DMS153 treated with DMSO at 0.1 percent for 48 hours (cell line): ENCODE measurements at regions not wholly inside any gene's neighbourhood (a gene's known extent, or its start where the extent isn't known, plus 50 kb on each side); places are given as distances from the start of the nearest gene placed in this dataset.
"Not testable (repeated sequence)": the region's sequence is repeated elsewhere in the genome, so short reads cannot be mapped to it uniquely, and the experiment has no call there.

ENCODE experiments used
- DNase-seq: peaks from one replicate; lab custom pipeline; 2025; ENCODE audit not compliant: unreplicated experiment; lab: John Stamatoyannopoulos, UW

DNA sequence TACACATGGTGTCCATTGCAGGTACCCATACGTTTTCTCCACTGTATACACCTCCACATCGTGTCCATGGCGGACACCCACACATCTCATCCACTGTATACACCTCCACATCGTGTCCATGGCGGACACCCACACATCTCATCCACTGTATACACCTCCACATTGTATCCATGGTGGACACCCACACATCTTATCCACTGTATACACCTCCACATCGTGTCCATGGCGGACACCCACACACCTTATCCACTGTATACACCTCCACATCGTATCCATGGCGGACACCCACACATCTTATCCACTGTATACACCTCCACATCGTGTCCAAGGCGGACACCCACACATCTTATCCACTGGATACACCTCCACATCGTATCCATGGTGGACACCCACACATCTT lies 50.4 kb upstream of the TTC34 start:
- not testable (repeated sequence) for DNase-seq

DNA sequence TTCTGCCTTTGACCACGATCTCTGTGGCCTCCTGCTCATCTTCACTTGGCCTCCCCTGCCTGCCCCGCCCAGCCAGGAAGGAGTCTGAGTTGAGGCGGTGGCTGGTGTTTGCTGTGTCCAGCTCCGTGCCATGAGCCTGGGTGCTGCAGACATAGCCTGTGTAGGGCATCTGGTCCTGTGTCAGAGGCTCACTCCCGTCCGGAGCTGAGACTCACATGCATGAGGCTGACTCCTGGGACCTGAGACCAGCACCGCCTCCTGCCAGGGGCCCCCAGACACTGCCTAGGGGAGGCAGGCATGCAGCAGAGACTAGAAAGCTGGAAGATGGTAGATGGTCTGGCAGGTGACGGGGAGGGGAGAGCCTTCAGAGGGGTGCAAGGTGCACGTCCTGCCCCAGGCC lies 52.2 kb upstream of the TTC34 start:
- DNase-seq, result no peak

DNA sequence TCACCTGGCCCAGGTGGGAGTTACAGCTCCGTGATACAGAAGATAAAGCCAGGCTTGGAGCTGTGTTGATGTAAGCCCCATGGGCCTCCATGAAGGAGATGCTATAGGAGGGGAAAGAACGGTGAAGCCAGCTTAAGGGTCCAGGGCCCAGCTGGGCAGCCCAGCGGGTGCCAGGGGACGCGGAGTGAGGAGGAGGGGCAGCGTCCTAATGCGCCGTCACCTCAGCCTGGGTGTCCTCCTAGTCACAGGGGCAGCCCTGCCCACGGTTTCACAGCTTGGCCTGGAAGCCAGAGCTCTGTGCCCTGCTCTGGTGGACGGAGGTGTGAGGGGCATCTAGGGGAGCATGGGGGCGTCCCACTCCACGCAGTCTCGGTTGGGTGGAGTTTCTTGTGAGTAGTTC lies 52.7 kb upstream of the TTC34 start:
- DNase-seq, result no peak

DNA sequence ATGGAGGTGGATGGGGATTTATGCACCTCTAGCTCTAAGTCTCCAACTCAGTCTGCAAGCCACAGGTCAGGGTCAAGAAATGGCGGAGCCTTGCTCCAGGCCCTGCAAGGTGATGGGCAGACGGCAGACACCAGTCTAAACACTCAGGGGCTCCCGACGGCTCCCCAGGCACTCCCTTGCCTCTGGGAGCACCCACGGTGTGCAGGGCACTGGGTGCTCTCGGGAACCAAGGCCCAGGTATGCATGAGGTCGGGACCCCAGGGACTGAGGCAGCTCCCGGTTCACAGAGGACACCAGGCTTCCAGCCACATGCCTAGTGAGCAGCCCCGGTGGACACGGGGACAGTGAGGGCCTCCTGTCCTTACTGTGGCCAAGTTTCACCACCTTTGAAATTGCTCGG lies 53.1 kb upstream of the TTC34 start:
- no peak for DNase-seq

DNA sequence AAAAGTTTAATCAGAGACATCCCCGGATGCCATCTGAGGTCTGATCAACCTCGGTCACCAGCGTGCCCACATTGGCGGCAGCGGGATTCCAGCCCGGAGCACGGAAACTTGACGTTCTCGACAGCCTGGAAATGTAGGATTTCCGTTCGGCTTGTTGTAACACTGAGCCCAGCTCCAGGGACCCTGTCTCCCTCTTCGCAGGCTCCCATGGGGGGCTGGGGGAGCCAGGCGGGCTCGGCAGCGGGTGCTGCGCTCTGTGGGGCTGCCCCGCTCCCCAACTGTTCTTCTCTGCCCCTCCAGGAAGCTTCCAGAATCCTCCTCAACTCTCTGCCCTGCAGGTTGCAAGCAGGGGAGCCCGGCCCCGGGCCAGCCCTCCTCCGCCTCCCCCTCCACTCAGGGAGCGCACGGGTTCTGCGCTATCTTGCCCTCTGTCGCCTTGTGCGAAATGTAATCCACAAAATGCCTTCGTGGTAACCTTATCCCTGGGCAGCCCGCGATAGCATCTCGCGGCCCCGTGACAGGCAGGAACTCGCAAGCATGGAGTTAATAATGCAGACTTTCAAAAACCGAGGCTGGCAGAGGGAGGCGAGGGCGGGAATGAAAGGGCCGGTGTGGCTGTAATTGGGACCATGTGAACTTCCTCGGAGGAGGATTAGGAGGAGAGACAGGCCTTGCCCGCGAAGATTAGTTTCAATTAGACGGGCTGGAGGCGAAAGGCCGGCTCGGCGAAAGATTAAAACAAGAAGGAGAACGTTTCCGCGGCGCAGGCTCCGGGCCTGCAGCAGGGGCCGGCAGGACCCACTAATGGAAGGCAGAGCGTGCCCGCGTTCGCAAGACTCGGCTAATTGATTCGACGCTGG lies 53.9 kb upstream of the TTC34 start:
- no peak for DNase-seq

DNA sequence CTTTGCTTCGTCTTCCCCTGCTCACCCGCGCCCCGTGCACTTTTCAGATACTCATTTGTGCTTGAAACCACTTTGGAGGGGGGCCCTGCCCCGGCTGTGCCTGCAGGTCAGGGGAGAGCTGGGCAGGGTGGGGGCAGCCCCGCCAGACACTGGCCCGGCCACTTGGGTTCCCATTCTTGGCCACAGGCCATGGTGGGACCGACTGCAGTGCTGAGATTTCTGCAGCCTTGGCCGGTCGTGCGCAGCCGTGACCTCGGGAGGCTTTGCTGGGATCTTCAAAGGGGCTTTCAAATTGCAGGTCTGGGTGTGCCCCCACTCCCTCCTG lies 54.5 kb upstream of the TTC34 start:
- no peak for DNase-seq

DNA sequence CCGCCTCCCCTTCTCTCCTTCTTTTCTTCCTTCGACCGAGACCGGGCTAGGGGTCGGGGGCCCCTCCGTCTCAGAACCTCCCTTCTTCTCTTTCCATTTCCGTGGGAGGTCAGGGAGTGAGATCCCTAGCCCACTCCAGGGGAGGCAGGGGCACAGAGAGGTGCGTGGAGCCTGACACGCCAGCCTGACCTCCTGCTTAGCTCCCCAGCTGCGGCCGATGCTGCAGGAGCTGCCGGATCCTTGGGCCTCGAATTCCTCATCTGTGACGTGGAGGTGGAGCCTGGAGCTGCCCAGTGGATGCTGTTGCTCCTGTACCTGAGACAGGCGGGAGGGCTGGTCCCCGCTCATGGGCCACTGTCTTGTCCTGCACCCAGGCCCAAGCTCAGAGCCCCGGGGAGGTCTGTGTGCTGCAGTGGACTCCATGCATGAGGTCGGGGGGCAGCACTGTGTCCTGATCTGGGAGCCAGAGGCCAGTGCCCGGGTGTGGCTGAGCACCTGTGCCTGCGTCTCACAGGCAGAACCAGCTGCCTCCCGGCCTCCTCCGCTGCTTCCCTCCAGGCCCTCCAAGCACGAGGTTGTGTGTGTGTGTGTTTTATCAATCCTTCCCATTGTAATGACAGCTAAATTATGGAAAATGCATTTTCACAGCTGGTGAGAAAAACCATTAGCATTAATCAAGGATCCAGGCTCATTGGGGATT lies 55.3 kb upstream of the TTC34 start:
- no peak for DNase-seq

DNA sequence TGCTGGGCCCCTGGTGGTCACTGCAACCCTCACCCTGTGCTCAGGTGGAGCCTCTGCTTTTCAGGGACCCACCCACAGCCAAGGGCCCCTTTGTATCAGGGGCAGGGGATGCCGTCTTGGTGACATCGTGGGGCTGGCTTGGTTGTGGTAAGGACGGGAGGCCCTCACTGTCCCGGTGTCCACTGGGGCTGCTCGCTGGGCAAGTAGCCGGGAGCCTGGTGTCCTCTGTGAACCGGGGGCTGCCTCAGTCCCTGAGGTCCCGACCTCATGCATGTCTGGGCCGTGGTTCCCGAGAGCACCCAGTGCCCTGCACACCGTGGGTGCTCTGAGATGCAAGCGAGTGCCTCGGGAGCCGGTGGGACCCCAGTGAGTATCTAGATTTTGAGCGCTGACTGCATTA lies 56.0 kb upstream of the TTC34 start:
- DNase-seq, result no peak

DNA sequence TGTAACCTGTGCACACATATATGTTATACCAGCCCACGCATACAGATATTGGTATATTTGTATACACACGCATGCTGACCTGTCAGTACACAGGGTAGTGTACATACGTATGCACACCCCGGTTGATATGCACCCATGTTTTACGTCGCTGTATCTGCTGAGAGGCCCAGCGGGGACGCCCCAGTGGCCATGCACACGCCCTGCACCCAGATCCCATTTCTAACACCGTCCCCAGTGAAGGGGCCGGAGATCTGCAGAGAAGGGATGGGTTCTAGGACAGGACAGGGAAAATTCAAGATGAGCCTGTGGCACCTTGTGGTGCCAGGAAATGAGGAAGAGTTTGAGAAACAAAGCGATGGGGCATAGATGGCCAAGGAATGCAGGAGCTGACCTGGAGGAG lies 57.2 kb upstream of the TTC34 start:
- DNase-seq, result no peak

DNA sequence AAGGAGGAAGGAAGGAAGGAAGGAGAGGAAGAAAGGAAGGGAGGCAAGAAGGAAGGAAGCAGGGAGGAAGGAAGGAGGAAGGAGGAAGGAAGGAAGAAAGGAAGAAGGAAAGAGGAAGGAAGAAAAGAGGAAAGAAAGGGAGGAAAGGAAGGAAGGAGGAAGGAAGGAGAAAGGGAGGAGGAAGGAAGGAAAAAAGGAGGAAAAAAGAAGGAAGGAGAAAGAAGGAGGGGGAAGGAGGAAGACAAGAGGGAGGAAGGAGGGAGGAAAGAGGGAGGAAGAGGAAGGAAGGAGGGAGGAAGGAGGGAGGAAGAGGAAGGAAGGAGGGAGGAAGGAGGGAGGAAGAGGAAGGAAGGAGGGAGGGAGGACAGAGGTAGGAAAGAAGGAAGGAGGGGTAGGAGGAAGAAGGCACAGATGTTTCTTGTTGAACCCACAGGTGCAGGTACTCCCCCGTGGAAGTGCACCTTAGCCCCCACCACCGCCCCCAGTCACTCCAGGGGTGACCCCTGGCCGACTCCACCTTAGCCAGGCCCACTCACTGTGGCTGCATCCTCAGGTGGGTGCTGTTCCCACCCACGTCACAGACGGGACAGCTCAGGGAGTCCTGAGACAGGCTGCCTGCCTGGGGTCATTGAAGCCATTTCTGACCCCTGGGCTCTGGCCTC lies 57.9 kb upstream of the TTC34 start:
- DNase-seq, result no peak

DNA sequence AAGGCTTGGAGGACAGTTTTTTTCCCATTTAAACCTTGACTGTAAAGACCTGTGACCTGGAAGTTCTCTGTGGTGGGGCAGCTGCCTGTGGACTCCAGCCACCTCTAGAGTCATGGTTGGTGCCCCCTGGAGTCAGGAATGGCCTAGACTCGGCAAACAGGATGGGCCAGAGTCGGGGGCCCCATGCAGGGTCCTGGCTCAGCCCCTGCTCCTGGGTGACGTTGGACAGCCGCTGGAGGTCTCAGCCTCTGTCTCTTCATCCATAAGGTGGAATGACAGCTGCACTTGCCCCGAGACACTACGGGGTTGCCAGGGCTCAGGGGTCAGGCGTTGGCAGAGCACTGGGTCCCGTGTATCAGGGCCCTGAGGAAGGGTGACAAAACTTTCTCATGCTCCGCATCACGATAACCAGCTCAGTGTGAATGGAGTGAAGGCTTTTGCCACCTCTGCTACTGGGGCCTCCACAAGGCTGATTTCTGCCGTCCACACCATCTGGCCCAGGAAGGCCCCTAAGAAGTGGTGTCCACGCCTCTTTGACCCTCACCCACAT lies 58.5 kb upstream of the TTC34 start:
- no peak for DNase-seq

DNA sequence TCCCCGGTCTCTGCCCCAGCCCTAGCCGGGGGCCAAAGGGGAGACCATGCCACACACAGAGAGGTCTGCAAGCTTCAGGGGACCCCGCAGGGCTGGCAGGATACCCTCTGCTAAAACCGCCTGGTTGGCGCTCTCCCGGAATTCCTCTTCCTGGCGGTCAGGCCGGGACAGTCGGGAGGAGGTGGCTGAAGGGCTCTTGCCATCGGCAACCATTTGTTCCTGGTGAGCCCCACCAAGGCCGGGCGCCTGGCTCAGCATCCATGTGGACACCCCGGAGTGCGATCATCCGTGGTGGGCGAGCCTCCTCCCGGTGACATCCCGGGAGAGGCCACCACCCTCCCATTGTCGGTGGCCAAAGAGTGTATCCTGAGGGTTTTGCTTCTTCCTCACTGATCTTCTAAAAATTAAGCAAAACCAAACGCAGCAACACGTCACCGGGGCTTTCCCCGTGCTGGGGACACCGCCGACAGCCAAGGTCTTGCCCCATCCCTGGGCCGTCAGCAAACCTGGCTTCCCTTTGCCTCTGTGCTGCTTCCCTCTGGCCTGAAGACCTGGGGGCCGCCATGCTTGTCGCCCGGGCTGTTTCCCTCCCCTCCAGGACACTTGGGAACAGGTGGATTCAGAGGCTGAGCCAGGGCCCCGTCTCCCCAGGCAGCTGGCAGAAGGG lies 59.1 kb upstream of the TTC34 start:
- DNase-seq, result no peak

DNA sequence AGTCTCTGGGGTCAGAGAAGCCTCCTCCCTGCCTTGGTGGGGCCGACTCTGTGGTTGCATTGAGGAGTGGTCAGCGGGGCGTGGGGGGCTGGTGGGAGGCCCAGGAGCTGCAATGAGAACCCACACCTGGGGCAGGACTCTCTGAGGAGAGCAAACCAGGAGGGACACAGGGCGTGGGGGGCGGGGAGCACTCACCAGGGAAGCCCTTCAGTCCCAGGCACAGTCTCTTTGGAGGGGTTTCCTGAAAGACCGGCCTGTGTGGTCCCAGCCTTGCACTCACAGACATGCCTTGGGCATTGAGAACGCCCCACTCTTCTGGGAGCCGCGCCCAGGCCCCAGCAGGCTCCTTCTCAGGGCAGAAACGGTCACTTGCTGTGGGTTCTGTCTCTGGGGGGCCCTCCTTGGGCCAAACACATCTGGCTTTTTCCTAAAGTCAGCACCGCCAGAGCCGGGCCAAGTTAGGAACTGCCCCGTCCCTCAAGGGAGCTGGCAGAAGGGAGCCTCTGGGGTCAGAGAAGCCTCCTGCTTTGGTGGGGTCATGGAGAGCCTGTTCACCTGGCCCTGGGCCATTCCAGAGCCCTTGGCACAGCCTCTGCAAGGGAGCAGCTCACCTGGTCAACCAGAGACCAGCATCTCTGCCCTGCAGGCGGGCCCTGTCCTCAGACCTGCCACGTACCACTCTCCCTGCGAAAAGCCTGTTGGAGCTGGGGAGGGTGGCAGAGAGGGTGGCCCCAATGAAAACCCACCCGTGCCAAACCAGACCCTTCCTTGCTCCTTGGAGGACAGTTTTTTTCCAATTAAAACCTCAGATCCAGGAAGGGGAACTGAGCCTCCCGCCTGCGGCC lies 59.9 kb upstream of the TTC34 start:
- DNase-seq, result no peak

DNA sequence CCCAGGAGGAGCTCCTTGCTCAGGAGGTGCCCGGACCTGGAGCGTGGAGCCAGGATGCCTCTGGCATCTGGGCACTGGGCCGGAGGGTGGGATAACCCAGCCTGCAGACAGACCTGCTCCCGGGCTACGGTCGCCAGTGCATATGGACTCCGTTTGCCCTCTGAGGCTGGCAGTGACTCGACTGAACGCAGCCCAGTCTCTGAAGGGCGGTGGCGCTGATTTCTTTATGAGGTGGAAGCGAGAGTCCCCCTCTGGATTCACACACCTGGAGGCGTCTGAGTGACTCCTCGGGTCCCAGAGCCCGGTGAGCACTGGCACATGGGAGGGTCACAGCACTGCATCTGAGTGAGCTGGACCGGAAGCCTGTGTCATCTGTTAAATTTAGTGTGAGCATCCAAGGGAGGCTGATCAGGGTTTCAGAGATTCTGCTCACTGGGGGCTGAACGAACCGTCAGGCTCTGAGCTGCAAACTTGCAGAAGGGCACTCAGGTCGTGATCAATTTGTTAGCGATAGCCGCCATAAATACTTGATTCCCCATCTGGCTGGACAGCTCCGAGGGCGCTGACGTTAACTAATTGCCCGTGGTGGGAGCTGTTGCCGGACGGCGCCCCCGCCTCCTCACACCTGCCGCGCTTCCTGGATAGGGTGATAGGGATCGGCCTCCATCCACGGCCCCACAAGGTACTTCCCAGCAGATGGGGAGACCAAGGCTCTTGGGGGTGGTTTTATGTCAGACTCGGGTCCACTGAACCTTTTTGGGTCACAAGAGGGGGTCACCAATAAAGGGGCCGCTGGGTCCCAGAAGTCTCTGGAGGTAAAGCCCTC lies 60.7 kb upstream of the TTC34 start:
- no peak for DNase-seq

DNA sequence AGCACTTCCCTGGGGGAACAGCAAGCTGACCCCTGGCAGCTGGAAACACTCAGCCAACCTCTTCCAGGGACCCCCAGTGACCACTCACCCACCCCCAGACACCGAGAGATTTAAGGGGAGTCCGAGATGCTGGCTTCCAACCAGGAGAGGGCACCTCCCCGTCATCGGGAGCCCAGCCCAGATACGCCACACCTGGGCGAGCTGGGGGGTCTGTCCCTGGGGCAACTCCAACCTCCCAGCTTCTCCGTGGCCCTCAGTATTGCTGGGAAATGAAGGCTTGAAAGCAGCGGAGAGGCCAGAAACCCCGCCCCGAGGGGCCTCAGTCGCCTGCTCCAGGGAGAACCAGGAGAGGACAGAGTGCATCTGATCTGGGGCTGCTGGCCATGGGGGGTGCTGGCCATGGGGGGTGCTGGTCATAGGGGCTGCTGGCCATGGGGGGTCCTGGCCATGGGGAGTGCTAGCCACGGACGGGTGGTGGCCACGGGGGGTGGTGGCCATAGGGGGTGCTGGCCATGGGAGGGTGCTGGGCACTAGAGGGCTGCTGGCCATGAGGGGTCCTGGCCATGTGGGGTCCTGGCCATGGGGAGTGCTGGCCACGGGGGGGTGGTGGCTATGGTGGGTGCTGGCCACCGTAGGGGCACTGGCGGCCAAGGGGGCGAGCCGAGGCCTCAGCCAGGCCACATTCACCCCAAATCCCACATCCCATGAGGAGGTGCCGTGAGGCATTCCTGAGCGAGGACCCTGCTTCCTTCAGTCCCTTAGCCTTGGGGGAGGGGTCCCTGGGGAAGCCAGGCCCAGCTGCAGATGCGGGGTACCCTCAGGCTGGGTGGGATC lies 61.5 kb upstream of the TTC34 start:
- no peak for DNase-seq

DNA sequence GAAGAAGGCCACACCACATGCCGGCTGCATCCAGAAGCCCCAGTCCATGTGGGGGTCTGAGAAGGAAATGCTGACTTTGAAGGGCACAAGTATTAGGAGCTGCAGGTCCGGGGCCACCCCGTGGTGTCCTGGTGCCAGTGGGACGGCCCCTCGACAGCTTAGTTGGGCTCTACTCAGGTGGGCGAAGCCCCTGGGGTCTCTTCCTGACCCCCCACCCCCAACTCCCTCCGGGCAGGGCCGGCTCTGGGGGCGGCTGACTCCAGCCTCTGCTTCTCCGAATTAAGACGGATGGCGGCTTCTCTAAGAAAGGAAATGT lies 62.1 kb upstream of the TTC34 start:
- no peak for DNase-seq

DNA sequence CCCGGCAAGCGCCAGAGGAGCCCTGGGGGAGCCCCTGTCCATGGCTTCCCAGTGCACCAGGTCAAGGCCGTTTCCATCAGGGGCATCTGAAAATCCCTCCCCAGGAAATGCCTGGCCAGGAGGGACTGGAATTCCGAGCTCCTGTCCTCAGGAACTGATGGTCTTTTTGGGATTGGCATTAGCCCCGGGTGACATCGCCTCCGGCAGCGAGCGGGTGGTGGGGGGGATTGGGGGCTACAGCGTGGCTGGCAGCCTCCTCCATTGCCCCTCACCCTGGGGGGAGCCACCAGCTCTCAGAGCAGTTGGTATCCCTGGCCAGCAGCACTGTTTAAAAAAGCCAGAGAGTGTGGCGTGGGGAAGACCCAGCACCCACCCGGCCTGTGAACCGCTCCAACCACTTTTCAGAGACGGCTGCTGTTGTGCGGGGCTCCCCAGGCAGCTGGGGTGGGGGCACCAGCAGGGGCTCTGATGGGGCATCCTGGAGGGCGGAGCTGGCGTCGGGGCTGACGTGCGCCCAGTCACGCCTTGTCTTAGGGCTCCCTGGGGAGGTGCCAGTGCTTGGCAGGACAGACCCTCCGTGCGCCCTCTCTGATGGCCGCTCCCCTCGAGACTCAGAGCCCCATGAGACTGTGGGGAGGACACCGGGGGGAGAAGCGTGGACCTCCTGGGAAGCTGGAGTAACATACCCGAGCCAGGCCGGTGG lies 62.9 kb upstream of the TTC34 start:
- no peak for DNase-seq

DNA sequence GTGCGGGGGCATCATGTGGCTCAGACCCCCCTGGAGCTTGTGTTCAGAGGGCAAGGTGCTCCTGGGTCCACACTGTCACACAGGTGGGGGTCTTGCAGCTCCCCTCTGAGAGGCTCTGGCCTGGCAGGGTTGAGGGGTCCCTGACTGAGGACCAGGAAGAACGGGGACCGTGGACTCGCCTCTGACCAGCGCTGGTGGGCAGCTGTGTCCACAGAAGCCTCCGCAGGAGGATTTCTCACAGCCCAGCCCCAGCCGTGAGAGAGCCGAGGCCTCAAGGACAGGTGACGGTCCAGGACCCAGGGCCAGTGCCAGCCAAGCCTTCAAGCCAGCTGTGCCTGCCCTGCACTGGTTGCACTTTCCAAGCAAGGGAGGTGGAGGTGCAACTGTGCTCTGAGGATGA lies 63.5 kb upstream of the TTC34 start:
- DNase-seq, result no peak
